ENCODE measurements at regions not wholly inside any gene's neighbourhood (a gene's known extent, or its start where the extent isn't known, plus 50 kb on each side); places are given as distances from the start of the nearest gene placed in this dataset.

DNA sequence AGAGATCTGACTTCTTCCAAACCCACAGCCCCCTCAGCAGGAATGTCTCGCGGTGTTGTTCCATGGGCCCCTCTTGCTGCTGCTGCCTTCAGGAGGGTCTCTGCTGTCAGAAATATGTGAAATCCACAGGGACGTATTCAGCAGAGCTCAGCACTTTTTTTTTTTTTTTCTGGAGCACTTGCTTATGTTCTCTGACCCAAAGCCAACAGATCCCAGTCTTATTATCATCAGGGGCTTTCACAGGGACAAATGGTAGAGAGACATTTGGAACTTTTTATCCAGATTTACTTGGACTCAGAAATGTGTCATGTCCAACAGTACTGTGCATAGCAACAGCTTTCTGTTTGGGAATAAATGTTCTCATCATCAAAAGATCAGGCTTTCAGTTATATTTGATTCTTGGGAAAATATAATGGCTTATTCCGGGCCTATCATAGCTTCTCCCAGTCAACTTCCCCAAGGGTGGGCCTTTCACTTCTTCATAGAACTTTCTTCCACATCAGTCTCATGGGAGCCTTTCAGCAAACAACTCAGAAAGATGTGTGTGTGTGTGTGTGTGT, 332.7 kb downstream of the ZNF536 start:
- ATAC-seq (no peak), DNase-seq (ENCODE audit: low read depth, low spot score) (no peak)
- no TSS peak for BruUV-seq (replicated peaks)
- no peaks in the 10 kb centered on the region for H3K9me3 ChIP-seq (ENCODE audit: control insufficient read depth, insufficient read depth, low read depth, low read length)
- H3K27me3 ChIP-seq (ENCODE audit: control insufficient read depth, insufficient read depth, low read length): no peaks in the 10 kb centered on the region
- H3K4me1 ChIP-seq (ENCODE audit: control insufficient read depth, insufficient read depth, low read length): no peaks in the 10 kb centered on the region
- POLR2A ChIA-PET: no interaction called here
- no peaks in the 10 kb centered on the region for H3K36me3 ChIP-seq (ENCODE audit: control insufficient read depth, insufficient read depth, low read length)
- H3K4me3 ChIP-seq (ENCODE audit: low read depth in 2 of 2, low read length in 2 of 2): no peak overlapping the region
- in situ Hi-C loops (cut with HindIII; ENCODE audit: low pct_unique_long_range_greater_than_20kb, low sequenced_read_pairs) (no loop called here), intact Hi-C loops (cut with micrococcal nuclease; ENCODE audit: unreplicated experiment) (no loop called here)
- CTCF ChIA-PET: interaction anchor here (0.6 to 0.7 kb wide), 2 partner anchors 21 to 1491 kb away, joined by 3 to 4 read pairs; no protein-coding TSS in a partner anchor
- TF ChIP-seq, protein P1, sequence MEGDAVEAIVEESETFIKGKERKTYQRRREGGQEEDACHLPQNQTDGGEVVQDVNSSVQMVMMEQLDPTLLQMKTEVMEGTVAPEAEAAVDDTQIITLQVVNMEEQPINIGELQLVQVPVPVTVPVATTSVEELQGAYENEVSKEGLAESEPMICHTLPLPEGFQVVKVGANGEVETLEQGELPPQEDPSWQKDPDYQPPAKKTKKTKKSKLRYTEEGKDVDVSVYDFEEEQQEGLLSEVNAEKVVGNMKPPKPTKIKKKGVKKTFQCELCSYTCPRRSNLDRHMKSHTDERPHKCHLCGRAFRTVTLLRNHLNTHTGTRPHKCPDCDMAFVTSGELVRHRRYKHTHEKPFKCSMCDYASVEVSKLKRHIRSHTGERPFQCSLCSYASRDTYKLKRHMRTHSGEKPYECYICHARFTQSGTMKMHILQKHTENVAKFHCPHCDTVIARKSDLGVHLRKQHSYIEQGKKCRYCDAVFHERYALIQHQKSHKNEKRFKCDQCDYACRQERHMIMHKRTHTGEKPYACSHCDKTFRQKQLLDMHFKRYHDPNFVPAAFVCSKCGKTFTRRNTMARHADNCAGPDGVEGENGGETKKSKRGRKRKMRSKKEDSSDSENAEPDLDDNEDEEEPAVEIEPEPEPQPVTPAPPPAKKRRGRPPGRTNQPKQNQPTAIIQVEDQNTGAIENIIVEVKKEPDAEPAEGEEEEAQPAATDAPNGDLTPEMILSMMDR (IDR thresholded peaks at IDR 0.05): no peak
- TF ChIP-seq SIN3A (IDR thresholded peaks at IDR 0.05; ENCODE audit: borderline replicate concordance, insufficient read depth, low read depth, low read length): no peak
- no peak for TF ChIP-seq TCF7L2 (IDR thresholded peaks at IDR 0.05; ENCODE audit: low read depth, low read length)
- TF ChIP-seq, protein P2, sequence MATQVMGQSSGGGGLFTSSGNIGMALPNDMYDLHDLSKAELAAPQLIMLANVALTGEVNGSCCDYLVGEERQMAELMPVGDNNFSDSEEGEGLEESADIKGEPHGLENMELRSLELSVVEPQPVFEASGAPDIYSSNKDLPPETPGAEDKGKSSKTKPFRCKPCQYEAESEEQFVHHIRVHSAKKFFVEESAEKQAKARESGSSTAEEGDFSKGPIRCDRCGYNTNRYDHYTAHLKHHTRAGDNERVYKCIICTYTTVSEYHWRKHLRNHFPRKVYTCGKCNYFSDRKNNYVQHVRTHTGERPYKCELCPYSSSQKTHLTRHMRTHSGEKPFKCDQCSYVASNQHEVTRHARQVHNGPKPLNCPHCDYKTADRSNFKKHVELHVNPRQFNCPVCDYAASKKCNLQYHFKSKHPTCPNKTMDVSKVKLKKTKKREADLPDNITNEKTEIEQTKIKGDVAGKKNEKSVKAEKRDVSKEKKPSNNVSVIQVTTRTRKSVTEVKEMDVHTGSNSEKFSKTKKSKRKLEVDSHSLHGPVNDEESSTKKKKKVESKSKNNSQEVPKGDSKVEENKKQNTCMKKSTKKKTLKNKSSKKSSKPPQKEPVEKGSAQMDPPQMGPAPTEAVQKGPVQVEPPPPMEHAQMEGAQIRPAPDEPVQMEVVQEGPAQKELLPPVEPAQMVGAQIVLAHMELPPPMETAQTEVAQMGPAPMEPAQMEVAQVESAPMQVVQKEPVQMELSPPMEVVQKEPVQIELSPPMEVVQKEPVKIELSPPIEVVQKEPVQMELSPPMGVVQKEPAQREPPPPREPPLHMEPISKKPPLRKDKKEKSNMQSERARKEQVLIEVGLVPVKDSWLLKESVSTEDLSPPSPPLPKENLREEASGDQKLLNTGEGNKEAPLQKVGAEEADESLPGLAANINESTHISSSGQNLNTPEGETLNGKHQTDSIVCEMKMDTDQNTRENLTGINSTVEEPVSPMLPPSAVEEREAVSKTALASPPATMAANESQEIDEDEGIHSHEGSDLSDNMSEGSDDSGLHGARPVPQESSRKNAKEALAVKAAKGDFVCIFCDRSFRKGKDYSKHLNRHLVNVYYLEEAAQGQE (IDR thresholded peaks at IDR 0.05; ENCODE audit: insufficient read depth in 1 of 2, low read depth in 2 of 2, low read length in 1 of 2): no peak
- no peak for TF ChIP-seq POLR2AphosphoS5 (IDR thresholded peaks at IDR 0.05; ENCODE audit: low read depth, low read length)
- H3K27ac ChIP-seq (ENCODE audit: low read length): no peak overlapping the region

DNA sequence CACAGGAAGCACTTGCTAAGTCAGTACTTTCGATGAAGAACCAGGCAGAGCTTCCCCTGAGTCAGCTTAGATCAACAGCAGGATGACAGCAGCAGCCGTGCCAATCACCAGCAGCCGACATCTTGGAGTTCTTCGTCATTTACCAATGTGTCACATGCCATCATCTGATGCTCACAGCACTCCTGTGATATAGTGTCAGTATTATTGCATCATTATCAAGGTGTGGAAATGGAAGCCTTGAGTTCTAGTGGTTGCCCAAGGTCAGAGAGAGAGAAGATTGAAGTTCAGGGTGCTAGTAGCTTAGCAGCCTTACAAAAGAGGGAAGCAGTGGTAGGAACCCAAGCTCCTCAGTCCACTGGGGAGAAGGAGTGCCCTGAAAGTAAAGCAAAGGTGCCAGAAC, 331.5 kb downstream of the ZNF536 start:
- no peaks in the 10 kb centered on the region for H3K9me3 ChIP-seq (ENCODE audit: control insufficient read depth, insufficient read depth, low read depth, low read length)
- DNase-seq (ENCODE audit: low read depth, low spot score) (no peak), ATAC-seq (no peak)
- intact Hi-C loops (cut with micrococcal nuclease; ENCODE audit: unreplicated experiment): no loop called here
- POLR2A ChIA-PET: no interaction called here
- CTCF ChIA-PET: no interaction called here
- in situ Hi-C loops (cut with HindIII; ENCODE audit: low pct_unique_long_range_greater_than_20kb, low sequenced_read_pairs): no loop called here
- no peaks in the 10 kb centered on the region for H3K36me3 ChIP-seq (ENCODE audit: control insufficient read depth, insufficient read depth, low read length)
- H3K4me1 ChIP-seq (ENCODE audit: control insufficient read depth, insufficient read depth, low read length): no peaks in the 10 kb centered on the region
- TF ChIP-seq TCF7L2 (IDR thresholded peaks at IDR 0.05; ENCODE audit: low read depth, low read length) (no peak), POLR2AphosphoS5 (IDR thresholded peaks at IDR 0.05; ENCODE audit: low read depth, low read length) (no peak), SIN3A (IDR thresholded peaks at IDR 0.05; ENCODE audit: borderline replicate concordance, insufficient read depth, low read depth, low read length) (no peak)
- TF ChIP-seq, protein P1 (IDR thresholded peaks at IDR 0.05): no peak
- TF ChIP-seq, protein P2 (IDR thresholded peaks at IDR 0.05; ENCODE audit: insufficient read depth in 1 of 2, low read depth in 2 of 2, low read length in 1 of 2): no peak
- no peaks in the 10 kb centered on the region for H3K27me3 ChIP-seq (ENCODE audit: control insufficient read depth, insufficient read depth, low read length)
- BruUV-seq (replicated peaks): no TSS peak
- no peak overlapping the region for H3K27ac ChIP-seq (ENCODE audit: low read length)
- no peak overlapping the region for H3K4me3 ChIP-seq (ENCODE audit: low read depth in 2 of 2, low read length in 2 of 2)

All from Panc1 (cell line).